ENCODE measurements at regions not wholly inside any gene's neighbourhood (a gene's known extent, or its start where the extent isn't known, plus 50 kb on each side); places are given as distances from the start of the nearest gene placed in this dataset.
"Not testable (repeated sequence)": the region's sequence is repeated elsewhere in the genome, so short reads cannot be mapped to it uniquely, and the experiment has no call there.

GRCh38 chr15:24835301-24835700 lies 119.5 kb upstream of the SNRPN start:
- DNase-seq (ENCODE audit: low read depth) = no peak

- no peak for DNase-seq (ENCODE audit: low read depth)
Measured at GRCh38 chr15:24848050-24848449, 106.7 kb upstream of the SNRPN start.

GRCh38 chr15:24856397-24857390 lies 98.1 kb upstream of the SNRPN start:
- DNase-seq (ENCODE audit: low read depth) = no peak

GRCh38 chr15:24857763-24858162 lies 97.0 kb upstream of the SNRPN start:
- DNase-seq (ENCODE audit: low read depth) = no peak

GRCh38 chr15:24858183-24858582 lies 96.6 kb upstream of the SNRPN start:
- DNase-seq (ENCODE audit: low read depth) = not testable (repeated sequence)

- no peak for DNase-seq (ENCODE audit: low read depth)
Measured at GRCh38 chr15:24858737-24859601, 95.8 kb upstream of the SNRPN start.

- DNase-seq (ENCODE audit: low read depth) = no peak
Measured at GRCh38 chr15:24861014-24861690, 93.6 kb upstream of the SNRPN start.

- no peak for DNase-seq (ENCODE audit: low read depth)
Measured at GRCh38 chr15:24862726-24863521, 91.9 kb upstream of the SNRPN start.

GRCh38 chr15:24865303-24865702 lies 89.5 kb upstream of the SNRPN start:
- no peak for DNase-seq (ENCODE audit: low read depth)

- DNase-seq (ENCODE audit: low read depth) = no peak
Measured at GRCh38 chr15:24877174-24877573, 77.6 kb upstream of the SNRPN start.

- no peak for DNase-seq (ENCODE audit: low read depth)
Measured at GRCh38 chr15:24878153-24878552, 76.6 kb upstream of the SNRPN start.

GRCh38 chr15:24879492-24879891 lies 75.3 kb upstream of the SNRPN start:
- DNase-seq (ENCODE audit: low read depth) = no peak

GRCh38 chr15:24880663-24881062 lies 74.1 kb upstream of the SNRPN start:
- DNase-seq (ENCODE audit: low read depth) = no peak

GRCh38 chr15:24886538-24886937 lies 68.2 kb upstream of the SNRPN start:
- DNase-seq (ENCODE audit: low read depth) = no peak

GRCh38 chr15:24898715-24899272 lies 56.0 kb upstream of the SNRPN start:
- DNase-seq (ENCODE audit: low read depth) = no peak

- no peak for DNase-seq (ENCODE audit: low read depth)
Measured at GRCh38 chr15:24899367-24899766, 55.4 kb upstream of the SNRPN start.

GRCh38 chr15:24899795-24900194 lies 55.0 kb upstream of the SNRPN start:
- DNase-seq (ENCODE audit: low read depth) = no peak

GRCh38 chr15:24901409-24901808 lies 53.4 kb upstream of the SNRPN start:
- no peak for DNase-seq (ENCODE audit: low read depth)
